H1 (cell line): ENCODE measurements at regions not wholly inside any gene's neighbourhood (a gene's known extent, or its start where the extent isn't known, plus 50 kb on each side); places are given as distances from the start of the nearest gene placed in this dataset.

Experiments
- CTCF ChIA-PET: fragments of 300-600 bp; sonication (Branson Sonifier 250); formaldehyde crosslinking; loops from one replicate; lab custom pipeline; 2021; ENCODE audit not compliant: partially characterized antibody; lab: Charles Lee
- POLR2A ChIA-PET: fragments of 300-600 bp; sonication (Branson Sonifier 250); formaldehyde crosslinking; loops from one replicate; lab custom pipeline; 2021; ENCODE audit warnings: inconsistent platforms; ENCODE audit not compliant: partially characterized antibody; lab: Charles Lee
- DNase-seq, 2 experiments: peaks; one replicate each; pipeline versions ENCODE4 v3.0.0 to v3.0.0-alpha.2; 2010 to 2022; ENCODE audit warnings: low spot score in 2 of 2, low read depth in 1 of 2, mixed read lengths in 1 of 2
- FAIRE-seq: peaks from 2 replicates; lab custom pipeline; 2011; peaks lifted over from hg19 to GRCh38; lab: Jason Lieb, UNC
- H2AFZ ChIP-seq: 2 replicates; pipeline ENCODE4 v1.8.1; 2012; ENCODE audit warnings: low read length, inconsistent platforms
- H2AK5ac ChIP-seq: 2 replicates; pipeline ENCODE4 v1.6.1; 2013; ENCODE audit warnings: low read depth, low read length
- H2BK120ac ChIP-seq: replicated peaks from 2 replicates; pipeline ENCODE3; 2013; ENCODE audit warnings: low read depth, low read length, inconsistent platforms
- H2BK12ac ChIP-seq: 2 replicates; pipeline ENCODE4 v1.6.1; 2013; ENCODE audit warnings: low read depth, low read length
- H2BK15ac ChIP-seq: 2 replicates; pipeline ENCODE4 v1.6.1; 2013; ENCODE audit warnings: low read length
- H2BK20ac ChIP-seq: 2 replicates; pipeline ENCODE4 v1.6.1; 2013; ENCODE audit warnings: low read length
- H2BK5ac ChIP-seq: 2 replicates; pipeline ENCODE4 v1.6.1; 2013; ENCODE audit warnings: low read depth, low read length
- H3K14ac ChIP-seq: 2 replicates; pipeline ENCODE4 v1.6.1; 2013; ENCODE audit warnings: inconsistent platforms; ENCODE audit not compliant: insufficient read length
- H3K18ac ChIP-seq: 2 replicates; pipeline ENCODE4 v1.6.1; 2013; ENCODE audit warnings: low read length; ENCODE audit errors: extremely low read depth
- H3K23ac ChIP-seq: 2 replicates; pipeline ENCODE4 v1.6.1; 2013; ENCODE audit warnings: inconsistent platforms; ENCODE audit not compliant: insufficient read length
- H3K23me2 ChIP-seq: 2 replicates; pipeline ENCODE4 v1.6.1; 2013; ENCODE audit warnings: low read depth, low read length
- H3K27ac ChIP-seq: 2 replicates; pipeline ENCODE4 v1.6.1; 2011; ENCODE audit warnings: low read depth, low read length, inconsistent platforms
- H3K27me3 ChIP-seq, 4 experiments: replicated peaks in 1 of 4; 1 replicate in 1 of 4; 2 replicates in 3 of 4; pipeline versions ENCODE4 v1.6.1 to v1.8.1; 2011 to 2013; ENCODE audit warnings: low read length in 3 of 4, mild to moderate bottlenecking in 3 of 4, inconsistent platforms in 2 of 4, mixed read lengths in 2 of 4, moderate library complexity in 1 of 4; ENCODE audit not compliant: control insufficient read depth in 3 of 4, insufficient read depth in 3 of 4; ENCODE audit errors: extremely low read depth in 1 of 4
- H3K36me3 ChIP-seq, 4 experiments: 2 replicates each; pipeline versions ENCODE4 v1.6.1 to v1.8.1; 2011 to 2013; ENCODE audit warnings: mild to moderate bottlenecking in 4 of 4, low read length in 3 of 4, moderate library complexity in 2 of 4, control low read depth in 1 of 4, inconsistent platforms in 1 of 4; ENCODE audit not compliant: insufficient read depth in 4 of 4, control insufficient read depth in 2 of 4
- H3K4ac ChIP-seq: replicated peaks from 2 replicates; pipeline ENCODE3; 2013; ENCODE audit warnings: low read length, low read depth, mixed read lengths, inconsistent platforms; ENCODE audit not compliant: insufficient read length
- H3K4me1 ChIP-seq, 4 experiments: replicated peaks in 1 of 4; 1 replicate in 1 of 4; 2 replicates in 3 of 4; pipeline versions ENCODE4 v1.6.1 to v1.8.1; 2011 to 2013; ENCODE audit warnings: low read length in 3 of 4, inconsistent platforms in 2 of 4, mixed read lengths in 1 of 4; ENCODE audit not compliant: insufficient read depth in 4 of 4, control insufficient read depth in 3 of 4
- H3K4me2 ChIP-seq, 2 experiments: 2 replicates each; pipeline versions ENCODE4 v1.6.1 to v1.8.1; 2011 to 2013; ENCODE audit warnings: low read depth in 2 of 2, low read length in 2 of 2, control low read depth in 1 of 2, inconsistent platforms in 1 of 2, mild to moderate bottlenecking in 1 of 2; ENCODE audit not compliant: insufficient read depth in 1 of 2
- H3K4me3 ChIP-seq, 4 experiments: fragments of 200-600, 300-600 bp in 1 of 4; sonication (generic), shearing (Covaris generic), sonication (Bioruptor Twin) in 1 of 4; 2 replicates each; pipeline versions ENCODE4 v1.5.1 to v1.8.1; 2011 to 2016; ENCODE audit warnings: low read length in 4 of 4, low read depth in 3 of 4, control low read depth in 2 of 4, inconsistent platforms in 2 of 4, mild to moderate bottlenecking in 2 of 4, mixed read lengths in 1 of 4, moderate library complexity in 1 of 4; ENCODE audit not compliant: insufficient read depth in 2 of 4; ENCODE audit errors: extremely low read depth in 1 of 4
- H3K56ac ChIP-seq: replicated peaks from 2 replicates; pipeline ENCODE3; 2013; ENCODE audit warnings: low read depth, mild to moderate bottlenecking, mixed read lengths, low read length, inconsistent platforms; ENCODE audit not compliant: insufficient read length
- H3K79me1 ChIP-seq: 2 replicates; pipeline ENCODE4 v1.6.1; 2013; ENCODE audit warnings: low read depth, low read length, control low read depth
- H3K79me2 ChIP-seq, 2 experiments: 2 replicates each; pipeline versions ENCODE4 v1.6.1 to v1.8.1; 2012 to 2013; ENCODE audit warnings: low read length in 2 of 2, mild to moderate bottlenecking in 2 of 2, inconsistent platforms in 1 of 2; ENCODE audit not compliant: insufficient read depth in 2 of 2, control insufficient read depth in 1 of 2
- H3K9ac ChIP-seq, 4 experiments: replicated peaks in 1 of 4; 1 replicate in 1 of 4; 2 replicates in 3 of 4; pipeline versions ENCODE4 v1.6.1 to v1.8.1; 2011 to 2013; ENCODE audit warnings: low read depth in 3 of 4, low read length in 3 of 4, control low read depth in 2 of 4, mild to moderate bottlenecking in 2 of 4, moderate library complexity in 2 of 4, inconsistent platforms in 1 of 4; ENCODE audit errors: extremely low read depth in 1 of 4
- H3K9me3 ChIP-seq, 2 experiments: 2 replicates each; pipeline versions ENCODE4 v1.6.1 to v1.8.1; 2012 to 2013; ENCODE audit warnings: mild to moderate bottlenecking in 2 of 2, moderate library complexity in 2 of 2, control low read depth in 1 of 2, inconsistent platforms in 1 of 2, low read depth in 1 of 2, low read length in 1 of 2, mixed read lengths in 1 of 2; ENCODE audit not compliant: insufficient read depth in 2 of 2
- H4K20me1 ChIP-seq, 2 experiments: replicated peaks in 1 of 2; 2 replicates each; pipeline versions ENCODE3 to v1.8.1; 2011 to 2013; ENCODE audit warnings: inconsistent platforms in 2 of 2, low read length in 2 of 2, mild to moderate bottlenecking in 1 of 2; ENCODE audit not compliant: insufficient read depth in 2 of 2, control insufficient read depth in 1 of 2
- H4K5ac ChIP-seq: 2 replicates; pipeline ENCODE4 v1.6.1; 2013; ENCODE audit warnings: low read length, low read depth, mixed read lengths, inconsistent platforms; ENCODE audit not compliant: insufficient read length
- H4K8ac ChIP-seq: 2 replicates; pipeline ENCODE4 v1.8.0; 2013; ENCODE audit warnings: mild to moderate bottlenecking, moderate library complexity, low read length, inconsistent platforms; ENCODE audit not compliant: insufficient read depth; ENCODE audit errors: extremely low read depth
- H4K91ac ChIP-seq: replicated peaks from 2 replicates; pipeline ENCODE3; 2013; ENCODE audit warnings: low read length, mixed read lengths, inconsistent platforms; ENCODE audit not compliant: insufficient read length
- ASH2L ChIP-seq: fragments of 200-600, 300-600 bp; sonication (generic); IDR thresholded peaks from one replicate; pipeline ENCODE4 v1.7.1; 2017; ENCODE audit warnings: low read length
- CBX5 ChIP-seq: fragments of 300-800, 300-1000 bp; sonication (generic); IDR thresholded peaks from 2 replicates; pipeline ENCODE4 v1.7.1; 2016; ENCODE audit warnings: antibody characterized with exemption, low read length, low read depth
- CBX8 ChIP-seq: fragments of 300-800, 300-1000 bp; sonication (generic); IDR thresholded peaks from 2 replicates; pipeline ENCODE4 v1.7.1; 2016; ENCODE audit warnings: low read depth, low read length, borderline replicate concordance
- CHD1 ChIP-seq: IDR thresholded peaks from 2 replicates; pipeline ENCODE4 v1.6.1; 2012; ENCODE audit warnings: low read depth, low read length, improper control_type of control experiment
- CREB1 ChIP-seq: IDR thresholded peaks from 2 replicates; pipeline ENCODE4 v1.6.1; 2012; ENCODE audit warnings: inconsistent platforms
- EZH2 ChIP-seq: fragments of 200-600 bp; sonication (generic); IDR thresholded peaks from 2 replicates; pipeline ENCODE4 v1.7.1; 2012; ENCODE audit warnings: low read depth, mild to moderate bottlenecking, moderate library complexity, low read length, inconsistent platforms; ENCODE audit not compliant: severe bottlenecking
- HDAC6 ChIP-seq: IDR thresholded peaks from one replicate; pipeline ENCODE4 v1.7.1; 2012; ENCODE audit warnings: low read depth, mild to moderate bottlenecking, inconsistent platforms, low read length, moderate library complexity
- JUN ChIP-seq: IDR thresholded peaks from 2 replicates; pipeline ENCODE4 v1.6.1; 2011; ENCODE audit warnings: low read depth, mild to moderate bottlenecking, improper control_type of control experiment, low read length
- JUND ChIP-seq: IDR thresholded peaks from 2 replicates; pipeline ENCODE4 v1.6.1; 2011; ENCODE audit warnings: mild to moderate bottlenecking, improper control_type of control experiment, low read length
- MAFK ChIP-seq: IDR thresholded peaks from 2 replicates; pipeline ENCODE4 v1.6.1; 2012; ENCODE audit warnings: low read depth, mild to moderate bottlenecking, improper control_type of control experiment, low read length
- NANOG ChIP-seq: IDR thresholded peaks from 2 replicates; pipeline ENCODE4 v1.6.1; 2011; ENCODE audit warnings: low read length, low read depth, mild to moderate bottlenecking, inconsistent platforms; ENCODE audit not compliant: insufficient read depth, poor library complexity, severe bottlenecking
- POU5F1 ChIP-seq: IDR thresholded peaks from 2 replicates; pipeline ENCODE4 v1.6.1; 2011; ENCODE audit warnings: low read depth, mild to moderate bottlenecking, low read length, moderate library complexity
- RBBP5 ChIP-seq: IDR thresholded peaks from 2 replicates; pipeline ENCODE4 v1.7.1; 2012; ENCODE audit warnings: low read depth, mild to moderate bottlenecking, inconsistent platforms, low read length, moderate library complexity, borderline replicate concordance
- RFX5 ChIP-seq: IDR thresholded peaks from 2 replicates; pipeline ENCODE4 v1.6.1; 2011; ENCODE audit warnings: low read depth, low read length, improper control_type of control experiment, borderline replicate concordance
- SIX5 ChIP-seq: IDR thresholded peaks from 2 replicates; pipeline ENCODE4 v1.6.1; 2011; ENCODE audit warnings: mild to moderate bottlenecking, low read depth, low read length
- SP2 ChIP-seq: IDR thresholded peaks from 2 replicates; pipeline ENCODE4 v1.6.1; 2012; ENCODE audit warnings: mild to moderate bottlenecking, low read length, inconsistent platforms
- SUZ12 ChIP-seq: fragments of 200-600 bp; sonication (generic); IDR thresholded peaks from 2 replicates; pipeline ENCODE4 v1.6.1; 2012; ENCODE audit warnings: mild to moderate bottlenecking, inconsistent platforms, low read length, moderate library complexity, mixed read lengths
- TBP ChIP-seq: IDR thresholded peaks from 2 replicates; pipeline ENCODE4 v1.6.1; 2011; ENCODE audit warnings: low read depth, low read length, improper control_type of control experiment

GRCh38 chr3:146830231-146830630 is 225.1 kb upstream of the PLSCR5 start:
- DNase-seq (no peak), FAIRE-seq (no peak)
- H2BK20ac ChIP-seq, result no peak overlapping the region
- no peak overlapping the region for H2BK5ac ChIP-seq
- ChIA-PET POLR2A (no interaction called here), CTCF (no interaction called here)
- H3K9ac ChIP-seq, result no peak overlapping the region
- no peak overlapping the region for H2AK5ac ChIP-seq
- H3K4me1 ChIP-seq, result no peaks in the 10 kb centered on the region
- H3K9me3 ChIP-seq, result no peaks in the 10 kb centered on the region
- H3K4me2 ChIP-seq, result no peak overlapping the region
- H2BK12ac ChIP-seq, result no peak overlapping the region
- H4K20me1 ChIP-seq, result no peaks in the 10 kb centered on the region
- no peak overlapping the region for H3K18ac ChIP-seq
- no peaks in the 10 kb centered on the region for H3K23me2 ChIP-seq
- H3K14ac ChIP-seq, result no peak overlapping the region
- H3K27ac ChIP-seq, result no peak overlapping the region
- 0 out of 2 replicates have a peak overlapping the region, but pooled peaks have one; percentile 71 for H2AFZ ChIP-seq
- no peak overlapping the region for H4K5ac ChIP-seq
- H3K36me3 ChIP-seq, result no peaks in the 10 kb centered on the region
- H4K8ac ChIP-seq, result no peak overlapping the region
- no peak overlapping the region for H2BK120ac ChIP-seq
- peak overlapping the region; percentile 81 for H3K4ac ChIP-seq
- no peak overlapping the region for H2BK15ac ChIP-seq
- H3K56ac ChIP-seq, result no peak overlapping the region
- H3K23ac ChIP-seq, result no peak overlapping the region
- no peak overlapping the region for H4K91ac ChIP-seq
- no peaks in the 10 kb centered on the region for H3K79me1 ChIP-seq
- H3K27me3 ChIP-seq, result no peaks in the 10 kb centered on the region
- no peak overlapping the region for H3K4me3 ChIP-seq
- no peaks in the 10 kb centered on the region for H3K79me2 ChIP-seq
- TF ChIP-seq HDAC6 (no peak), MAFK (no peak), CREB1 (no peak), CHD1 (no peak), POU5F1 (no peak), TBP (no peak), CBX5 (no peak), SUZ12 (no peak), ASH2L (no peak), RFX5 (no peak), NANOG (no peak), JUND (no peak), SIX5 (no peak), EZH2 (no peak), JUN (no peak), CBX8 (no peak), RBBP5 (no peak), SP2 (no peak)
